Body of pancreas (tissue), 4 donors: ENCODE measurements at regions not wholly inside any gene's neighbourhood (a gene's known extent, or its start where the extent isn't known, plus 50 kb on each side); places are given as distances from the start of the nearest gene placed in this dataset.

Experiments
- POLR2A ChIP-seq, 3 donors: fragments of 450-650 bp; IDR thresholded peaks; one replicate each; pipeline ENCODE4 v1.6.1; 2016; ENCODE audit warnings: antibody characterized with exemption in 3 of 3, mild to moderate bottlenecking in 2 of 3
- TF ChIP-seq, protein P1 (sequence below), 7 experiments: fragments of 450-650 bp in 4 of 7; fragments of 200-600 bp in 3 of 7; sonication (generic) in 3 of 7; IDR thresholded peaks; one replicate each; pipeline ENCODE4 v1.5.1; 2016 to 2019; ENCODE audit warnings: antibody characterized with exemption in 7 of 7

DNA sequence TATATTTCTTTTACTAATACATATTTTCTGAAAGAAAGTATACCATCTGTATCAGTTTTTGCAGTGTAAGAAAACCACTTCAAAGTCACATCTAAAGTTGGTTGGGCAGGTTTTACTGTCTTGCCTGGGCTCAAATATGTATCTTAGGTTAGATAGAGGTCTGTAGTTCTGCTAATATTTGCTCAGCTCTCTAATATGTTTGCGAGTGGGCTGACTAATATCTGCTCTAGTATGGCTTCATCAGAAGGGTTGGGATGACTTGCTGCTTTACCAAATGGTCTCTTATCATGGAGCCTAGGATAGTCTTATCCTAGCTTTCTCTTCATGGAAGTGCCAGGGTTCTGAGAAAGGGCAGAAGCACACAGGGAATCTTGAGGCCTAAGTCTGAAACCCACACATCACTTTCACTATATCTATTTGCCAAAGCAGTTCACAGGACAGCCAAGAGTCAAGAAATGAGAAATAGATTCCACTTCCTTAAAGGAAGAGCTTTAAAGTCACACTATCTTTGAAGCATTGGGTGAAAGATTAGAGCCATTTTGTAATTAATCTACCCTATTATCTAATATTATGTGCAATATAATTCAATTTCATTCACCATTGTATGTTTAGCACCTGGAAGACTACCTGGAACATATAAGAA lies 610.0 kb downstream of the KCNJ3 start:
- no peak for TF ChIP-seq POLR2A (IDR thresholded peaks at IDR 0.05)
- TF ChIP-seq, protein P1, sequence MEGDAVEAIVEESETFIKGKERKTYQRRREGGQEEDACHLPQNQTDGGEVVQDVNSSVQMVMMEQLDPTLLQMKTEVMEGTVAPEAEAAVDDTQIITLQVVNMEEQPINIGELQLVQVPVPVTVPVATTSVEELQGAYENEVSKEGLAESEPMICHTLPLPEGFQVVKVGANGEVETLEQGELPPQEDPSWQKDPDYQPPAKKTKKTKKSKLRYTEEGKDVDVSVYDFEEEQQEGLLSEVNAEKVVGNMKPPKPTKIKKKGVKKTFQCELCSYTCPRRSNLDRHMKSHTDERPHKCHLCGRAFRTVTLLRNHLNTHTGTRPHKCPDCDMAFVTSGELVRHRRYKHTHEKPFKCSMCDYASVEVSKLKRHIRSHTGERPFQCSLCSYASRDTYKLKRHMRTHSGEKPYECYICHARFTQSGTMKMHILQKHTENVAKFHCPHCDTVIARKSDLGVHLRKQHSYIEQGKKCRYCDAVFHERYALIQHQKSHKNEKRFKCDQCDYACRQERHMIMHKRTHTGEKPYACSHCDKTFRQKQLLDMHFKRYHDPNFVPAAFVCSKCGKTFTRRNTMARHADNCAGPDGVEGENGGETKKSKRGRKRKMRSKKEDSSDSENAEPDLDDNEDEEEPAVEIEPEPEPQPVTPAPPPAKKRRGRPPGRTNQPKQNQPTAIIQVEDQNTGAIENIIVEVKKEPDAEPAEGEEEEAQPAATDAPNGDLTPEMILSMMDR (IDR thresholded peaks at IDR 0.05) = no peak
